C4-2B (cell line): ENCODE measurements at regions not wholly inside any gene's neighbourhood (a gene's known extent, or its start where the extent isn't known, plus 50 kb on each side); places are given as distances from the start of the nearest gene placed in this dataset.

Experiments
- ZFX ChIP-seq: fragments of 450-650 bp; IDR thresholded peaks from 2 replicates; pipeline ENCODE4 v1.6.1; 2017
- TF ChIP-seq, protein P1 (sequence below): fragments of 450-650 bp; conservative IDR thresholded peaks from 2 replicates; pipeline ENCODE4 v1.5.1; 2017; ENCODE audit warnings: mild to moderate bottlenecking

DNA sequence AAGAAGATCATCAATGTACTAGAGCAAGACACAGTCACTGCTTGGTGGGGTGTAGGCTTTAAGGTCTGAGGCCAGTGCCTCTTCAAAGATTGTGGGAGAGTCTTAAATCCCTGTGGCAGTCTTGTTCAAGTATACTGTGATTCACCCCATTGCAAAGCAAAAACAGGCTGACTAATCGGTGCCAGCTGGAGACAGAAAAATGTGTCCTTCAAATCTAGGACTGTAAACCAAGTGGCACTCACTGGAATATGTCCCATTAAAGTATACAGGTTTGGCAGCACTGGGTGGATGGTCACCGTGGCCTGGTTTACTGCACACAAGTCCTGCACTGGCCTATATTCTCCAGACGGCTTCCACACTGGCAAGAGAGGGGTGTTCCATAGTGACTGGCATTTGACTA is 1315.3 kb downstream of the TMEM121 start:
- TF ChIP-seq, protein P1, sequence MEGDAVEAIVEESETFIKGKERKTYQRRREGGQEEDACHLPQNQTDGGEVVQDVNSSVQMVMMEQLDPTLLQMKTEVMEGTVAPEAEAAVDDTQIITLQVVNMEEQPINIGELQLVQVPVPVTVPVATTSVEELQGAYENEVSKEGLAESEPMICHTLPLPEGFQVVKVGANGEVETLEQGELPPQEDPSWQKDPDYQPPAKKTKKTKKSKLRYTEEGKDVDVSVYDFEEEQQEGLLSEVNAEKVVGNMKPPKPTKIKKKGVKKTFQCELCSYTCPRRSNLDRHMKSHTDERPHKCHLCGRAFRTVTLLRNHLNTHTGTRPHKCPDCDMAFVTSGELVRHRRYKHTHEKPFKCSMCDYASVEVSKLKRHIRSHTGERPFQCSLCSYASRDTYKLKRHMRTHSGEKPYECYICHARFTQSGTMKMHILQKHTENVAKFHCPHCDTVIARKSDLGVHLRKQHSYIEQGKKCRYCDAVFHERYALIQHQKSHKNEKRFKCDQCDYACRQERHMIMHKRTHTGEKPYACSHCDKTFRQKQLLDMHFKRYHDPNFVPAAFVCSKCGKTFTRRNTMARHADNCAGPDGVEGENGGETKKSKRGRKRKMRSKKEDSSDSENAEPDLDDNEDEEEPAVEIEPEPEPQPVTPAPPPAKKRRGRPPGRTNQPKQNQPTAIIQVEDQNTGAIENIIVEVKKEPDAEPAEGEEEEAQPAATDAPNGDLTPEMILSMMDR, result no peak
- TF ChIP-seq ZFX, result no peak
